H9 (cell line): ENCODE measurements at regions not wholly inside any gene's neighbourhood (a gene's known extent, or its start where the extent isn't known, plus 50 kb on each side); places are given as distances from the start of the nearest gene placed in this dataset.

Source experiments
- DNase-seq: peaks from one replicate; pipeline ENCODE4 v3.0.0-alpha.2; 2017
- H2AFZ ChIP-seq: one replicate; pipeline ENCODE4 v1.6.1; 2013; ENCODE audit warnings: mild to moderate bottlenecking, low read length, control low read depth, moderate library complexity
- H2AK5ac ChIP-seq: 2 replicates; pipeline ENCODE4 v1.6.1; 2013; ENCODE audit warnings: low read length, control low read depth, mixed read lengths; ENCODE audit not compliant: insufficient read length
- H2BK120ac ChIP-seq: one replicate; pipeline ENCODE4 v1.6.1; 2013; ENCODE audit warnings: low read depth, mild to moderate bottlenecking, low read length, control low read depth, inconsistent platforms; ENCODE audit not compliant: poor library complexity, severe bottlenecking
- H2BK12ac ChIP-seq: 2 replicates; pipeline ENCODE4 v1.6.1; 2013; ENCODE audit warnings: low read length, control low read depth, mixed read lengths, low read depth; ENCODE audit not compliant: insufficient read length
- H2BK15ac ChIP-seq: 2 replicates; pipeline ENCODE4 v1.6.1; 2013; ENCODE audit warnings: low read depth, low read length, control low read depth
- H2BK20ac ChIP-seq: one replicate; pipeline ENCODE4 v1.6.1; 2013; ENCODE audit warnings: low read depth, mild to moderate bottlenecking, low read length, control low read depth, inconsistent platforms; ENCODE audit not compliant: poor library complexity, severe bottlenecking
- H2BK5ac ChIP-seq: 2 replicates; pipeline ENCODE4 v1.6.1; 2013; ENCODE audit warnings: low read length, control low read depth, mixed read lengths; ENCODE audit not compliant: insufficient read length
- H3K14ac ChIP-seq: 2 replicates; pipeline ENCODE4 v1.6.1; 2013; ENCODE audit warnings: low read length, control low read depth; ENCODE audit not compliant: insufficient read depth
- H3K18ac ChIP-seq: 2 replicates; pipeline ENCODE4 v1.6.1; 2013; ENCODE audit warnings: low read depth, mild to moderate bottlenecking, mixed read lengths, low read length, control low read depth; ENCODE audit not compliant: insufficient read length
- H3K23ac ChIP-seq: 2 replicates; pipeline ENCODE4 v1.6.1; 2013; ENCODE audit warnings: low read length, control low read depth, mixed read lengths, low read depth; ENCODE audit not compliant: insufficient read length
- H3K23me2 ChIP-seq: 2 replicates; pipeline ENCODE4 v1.6.1; 2013; ENCODE audit warnings: low read depth, mild to moderate bottlenecking, mixed read lengths, low read length, control low read depth; ENCODE audit not compliant: insufficient read length, poor library complexity, severe bottlenecking
- H3K27ac ChIP-seq: 2 replicates; pipeline ENCODE4 v1.5.1; 2013; ENCODE audit warnings: low read length, control low read depth, mixed read lengths, low read depth; ENCODE audit not compliant: insufficient read length
- H3K27me3 ChIP-seq: 2 replicates; pipeline ENCODE4 v1.6.1; 2013; ENCODE audit warnings: low read length, control low read depth, inconsistent platforms; ENCODE audit not compliant: insufficient read depth
- H3K4ac ChIP-seq: 2 replicates; pipeline ENCODE4 v1.6.1; 2013; ENCODE audit warnings: low read depth, mild to moderate bottlenecking, control low read depth, inconsistent platforms, low read length, moderate library complexity
- H3K4me1 ChIP-seq: 2 replicates; pipeline ENCODE4 v1.6.1; 2013; ENCODE audit warnings: low read length, control low read depth, inconsistent platforms; ENCODE audit not compliant: insufficient read depth
- H3K4me2 ChIP-seq: 2 replicates; pipeline ENCODE4 v1.6.1; 2013; ENCODE audit warnings: low read length, control low read depth, mixed read lengths; ENCODE audit not compliant: insufficient read length, insufficient read depth
- H3K56ac ChIP-seq: 2 replicates; pipeline ENCODE4 v1.6.1; 2013; ENCODE audit warnings: low read depth, mild to moderate bottlenecking, mixed read lengths, low read length, control low read depth; ENCODE audit not compliant: insufficient read length
- H3K79me1 ChIP-seq: 2 replicates; pipeline ENCODE4 v1.6.1; 2013; ENCODE audit warnings: low read depth, mild to moderate bottlenecking, moderate library complexity, low read length, control low read depth, inconsistent platforms; ENCODE audit not compliant: insufficient read depth, poor library complexity, severe bottlenecking
- H3K79me2 ChIP-seq: 2 replicates; pipeline ENCODE4 v1.6.1; 2013; ENCODE audit warnings: low read length, control low read depth, inconsistent platforms; ENCODE audit not compliant: insufficient read depth
- H3K9ac ChIP-seq: 2 replicates; pipeline ENCODE4 v1.6.1; 2013; ENCODE audit warnings: low read length, control low read depth, mixed read lengths; ENCODE audit not compliant: insufficient read length; ENCODE audit errors: extremely low read depth
- H3K9me3 ChIP-seq: one replicate; pipeline ENCODE4 v1.6.1; 2013; ENCODE audit warnings: low read depth, low read length, inconsistent platforms; ENCODE audit not compliant: control insufficient read depth
- H3T11ph ChIP-seq: one replicate; pipeline ENCODE4 v1.6.1; 2013; ENCODE audit warnings: mild to moderate bottlenecking, low read length, control low read depth, inconsistent platforms
- H4K20me1 ChIP-seq: one replicate; pipeline ENCODE4 v1.6.1; 2013; ENCODE audit not compliant: control insufficient read depth, insufficient read length, insufficient read depth
- H4K5ac ChIP-seq: 2 replicates; pipeline ENCODE4 v1.6.1; 2013; ENCODE audit warnings: low read depth, mild to moderate bottlenecking, mixed read lengths, low read length, control low read depth; ENCODE audit not compliant: insufficient read length
- H4K8ac ChIP-seq: replicated peaks from 2 replicates; pipeline ENCODE4 v1.6.1; 2013; ENCODE audit warnings: low read length, control low read depth, mixed read lengths, low read depth; ENCODE audit not compliant: insufficient read length
- H4K91ac ChIP-seq: 2 replicates; pipeline ENCODE4 v1.6.1; 2013; ENCODE audit warnings: low read depth, mild to moderate bottlenecking, moderate library complexity, mixed read lengths, low read length, control low read depth; ENCODE audit not compliant: insufficient read length
- H3K27ac Mint-ChIP-seq, 3 experiments: 2 replicates in 2 of 3; 3 replicates in 1 of 3; pipeline ENCODE4 v1.8.0; 2020 to 2021; ENCODE audit warnings: mixed read lengths in 3 of 3, mild to moderate bottlenecking in 1 of 3, moderate library complexity in 1 of 3
- H3K27me3 Mint-ChIP-seq: 2 replicates; pipeline ENCODE4 v1.8.0; 2021; ENCODE audit warnings: low read depth, mild to moderate bottlenecking, moderate library complexity, mixed read lengths
- H3K36me3 Mint-ChIP-seq, 3 experiments: 2 replicates in 2 of 3; 3 replicates in 1 of 3; pipeline ENCODE4 v1.8.0; 2020 to 2021; ENCODE audit warnings: low read depth in 3 of 3, mixed read lengths in 3 of 3; ENCODE audit not compliant: insufficient read depth in 1 of 3
- H3K4me1 Mint-ChIP-seq, 2 experiments: 2 replicates each; pipeline ENCODE4 v1.8.0; 2020; ENCODE audit warnings: mixed read lengths in 2 of 2
- H3K4me3 Mint-ChIP-seq, 2 experiments: 2 replicates in 1 of 2; 3 replicates in 1 of 2; pipeline ENCODE4 v1.8.0; 2020 to 2021; ENCODE audit warnings: mild to moderate bottlenecking in 2 of 2, mixed read lengths in 2 of 2, moderate library complexity in 1 of 2
- H3K9me3 Mint-ChIP-seq, 2 experiments: 2 replicates in 1 of 2; 3 replicates in 1 of 2; pipeline ENCODE4 v1.8.0; 2020; ENCODE audit warnings: mild to moderate bottlenecking in 2 of 2, mixed read lengths in 2 of 2, moderate library complexity in 1 of 2
- WGBS: extraction: QIAGEN DNeasy Blood & Tissue Kit; methylation state at CpG from one replicate; pipeline ENCODE4 v1.1.7; 2013; ENCODE audit warnings: missing lambda C conversion rate, low lambda C conversion rate, mixed read lengths; ENCODE audit not compliant: insufficient read length; ENCODE audit errors: extremely low coverage; 5-methylcytosine and 5-hydroxymethylcytosine counted together
- TF ChIP-seq, protein P1 (sequence below): fragments of 200-600 bp; sonication (generic); conservative IDR thresholded peaks from 3 replicates; pipeline ENCODE4 v1.8.0; 2021; ENCODE audit warnings: antibody characterized with exemption, mild to moderate bottlenecking

DNA sequence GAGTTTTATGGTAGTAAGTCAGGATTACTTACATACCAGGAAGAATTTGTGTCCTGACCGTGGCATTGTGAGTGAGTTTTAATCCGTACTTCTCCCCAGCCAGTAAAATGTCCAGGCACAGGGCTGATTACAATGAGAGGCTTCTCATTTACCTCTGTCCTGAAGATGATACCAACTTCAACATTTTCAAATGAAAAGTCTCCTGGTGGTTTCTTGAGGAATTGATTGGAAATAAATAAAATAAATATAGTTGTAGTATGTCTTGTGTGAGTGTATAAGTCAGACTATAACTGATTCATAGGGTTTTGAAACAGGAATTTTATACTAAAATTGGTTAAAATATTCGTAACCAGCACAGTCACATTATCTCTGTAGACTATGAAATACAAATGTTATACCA is 382.5 kb downstream of the ETS1 start:
- no peak overlapping the region for H2BK120ac ChIP-seq
- no peak overlapping the region for H3K18ac ChIP-seq
- H3K27me3 Mint-ChIP-seq = no peaks in the 10 kb centered on the region
- no peak overlapping the region for H2BK5ac ChIP-seq
- no peak overlapping the region for H3K14ac ChIP-seq
- H4K20me1 ChIP-seq = no peaks in the 10 kb centered on the region
- no peaks in the 10 kb centered on the region for H3K79me2 ChIP-seq
- no peak overlapping the region for H3K4ac ChIP-seq
- no peak overlapping the region for H2BK20ac ChIP-seq
- H3K27ac ChIP-seq = no peak overlapping the region
- no peaks in the 10 kb centered on the region for H3K4me1 ChIP-seq
- DNase-seq = no peak
- H3T11ph ChIP-seq = no peak overlapping the region
- no peaks in the 10 kb centered on the region; a peak in 1 of 5 replicates for H3K9me3 Mint-ChIP-seq
- no CpG with 5 or more reads among the region's 3 CpGs for WGBS
- H3K9me3 ChIP-seq = no peaks in the 10 kb centered on the region
- H3K4me1 Mint-ChIP-seq = no peaks in the 10 kb centered on the region
- H3K9ac ChIP-seq = no peak overlapping the region
- no peak overlapping the region for H4K5ac ChIP-seq
- H4K8ac ChIP-seq = no peak overlapping the region
- TF ChIP-seq, protein P1, sequence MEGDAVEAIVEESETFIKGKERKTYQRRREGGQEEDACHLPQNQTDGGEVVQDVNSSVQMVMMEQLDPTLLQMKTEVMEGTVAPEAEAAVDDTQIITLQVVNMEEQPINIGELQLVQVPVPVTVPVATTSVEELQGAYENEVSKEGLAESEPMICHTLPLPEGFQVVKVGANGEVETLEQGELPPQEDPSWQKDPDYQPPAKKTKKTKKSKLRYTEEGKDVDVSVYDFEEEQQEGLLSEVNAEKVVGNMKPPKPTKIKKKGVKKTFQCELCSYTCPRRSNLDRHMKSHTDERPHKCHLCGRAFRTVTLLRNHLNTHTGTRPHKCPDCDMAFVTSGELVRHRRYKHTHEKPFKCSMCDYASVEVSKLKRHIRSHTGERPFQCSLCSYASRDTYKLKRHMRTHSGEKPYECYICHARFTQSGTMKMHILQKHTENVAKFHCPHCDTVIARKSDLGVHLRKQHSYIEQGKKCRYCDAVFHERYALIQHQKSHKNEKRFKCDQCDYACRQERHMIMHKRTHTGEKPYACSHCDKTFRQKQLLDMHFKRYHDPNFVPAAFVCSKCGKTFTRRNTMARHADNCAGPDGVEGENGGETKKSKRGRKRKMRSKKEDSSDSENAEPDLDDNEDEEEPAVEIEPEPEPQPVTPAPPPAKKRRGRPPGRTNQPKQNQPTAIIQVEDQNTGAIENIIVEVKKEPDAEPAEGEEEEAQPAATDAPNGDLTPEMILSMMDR = no peak
- H2BK12ac ChIP-seq = no peak overlapping the region
- no peak overlapping the region for H2BK15ac ChIP-seq
- H3K56ac ChIP-seq = no peak overlapping the region
- H3K4me2 ChIP-seq = no peak overlapping the region
- H3K27me3 ChIP-seq = no peaks in the 10 kb centered on the region; the same call in 1 of the 2 replicates
- no peak overlapping the region for H4K91ac ChIP-seq
- H3K27ac Mint-ChIP-seq = no peak overlapping the region
- no peaks in the 10 kb centered on the region for H3K36me3 Mint-ChIP-seq
- no peak overlapping the region for H3K23ac ChIP-seq
- no peak overlapping the region for H3K4me3 Mint-ChIP-seq
- no peaks in the 10 kb centered on the region for H3K79me1 ChIP-seq
- H2AFZ ChIP-seq = no peak overlapping the region
- H3K23me2 ChIP-seq = no peaks in the 10 kb centered on the region
- H2AK5ac ChIP-seq = no peak overlapping the region
